CD8-positive, alpha-beta memory T cell (primary cell): ENCODE measurements at regions not wholly inside any gene's neighbourhood (a gene's known extent, or its start where the extent isn't known, plus 50 kb on each side); places are given as distances from the start of the nearest gene placed in this dataset.

Experiments used
- CTCF ChIA-PET: fragments of 350-600 bp; sonication (Branson Sonifier 250); formaldehyde crosslinking; loops from one replicate; lab custom pipeline; 2021; ENCODE audit warnings: antibody characterized with exemption; lab: Charles Lee
- POLR2A ChIA-PET: fragments of 350-600 bp; sonication (Branson Sonifier 250); formaldehyde crosslinking; loops from one replicate; lab custom pipeline; 2021; ENCODE audit warnings: antibody characterized with exemption; lab: Charles Lee
- DNase-seq, 5 donors: peaks; one replicate each; pipeline versions ENCODE4 v3.0.0 to v3.0.0-alpha.2; 2020 to 2022; ENCODE audit warnings: mixed read lengths in 1 of 5
- H3K27ac ChIP-seq: one replicate; pipeline ENCODE4 v1.7.0; 2013; ENCODE audit warnings: low read depth, mild to moderate bottlenecking, low read length, moderate library complexity
- H3K27me3 ChIP-seq: 2 replicates; pipeline ENCODE4 v1.7.0; 2013; ENCODE audit warnings: low read length, mild to moderate bottlenecking; ENCODE audit not compliant: insufficient read depth, poor library complexity, severe bottlenecking
- H3K36me3 ChIP-seq: 2 replicates; pipeline ENCODE4 v1.7.0; 2013; ENCODE audit warnings: mild to moderate bottlenecking, low read length, moderate library complexity; ENCODE audit not compliant: insufficient read depth
- H3K4me1 ChIP-seq: 2 replicates; pipeline ENCODE4 v1.7.0; 2013; ENCODE audit warnings: mild to moderate bottlenecking, low read length, moderate library complexity; ENCODE audit not compliant: insufficient read depth
- H3K4me3 ChIP-seq: 2 replicates; pipeline ENCODE4 v1.7.0; 2013; ENCODE audit warnings: mild to moderate bottlenecking, low read length
- H3K9me3 ChIP-seq: 2 replicates; pipeline ENCODE4 v1.7.0; 2013; ENCODE audit warnings: mild to moderate bottlenecking, low read length
- H3K27ac Mint-ChIP-seq, 8 donors: one replicate each; pipeline ENCODE4 v1.8.0; 2020 to 2021; ENCODE audit warnings: mixed read lengths in 8 of 8, mild to moderate bottlenecking in 6 of 8, inconsistent platforms in 3 of 8, moderate library complexity in 3 of 8
- H3K27me3 Mint-ChIP-seq, 2 donors: one replicate each; pipeline ENCODE4 v1.8.0; 2020 to 2021; ENCODE audit warnings: mixed read lengths in 2 of 2, mild to moderate bottlenecking in 1 of 2, moderate library complexity in 1 of 2
- H3K36me3 Mint-ChIP-seq, 3 donors: one replicate each; pipeline ENCODE4 v1.8.0; 2020 to 2021; ENCODE audit warnings: mixed read lengths in 3 of 3, inconsistent platforms in 1 of 3, mild to moderate bottlenecking in 1 of 3
- H3K4me1 Mint-ChIP-seq, 3 donors: one replicate each; pipeline ENCODE4 v1.8.0; 2020 to 2021; ENCODE audit warnings: mixed read lengths in 3 of 3, inconsistent platforms in 1 of 3, mild to moderate bottlenecking in 1 of 3
- H3K4me3 Mint-ChIP-seq, 7 donors: one replicate each; pipeline ENCODE4 v1.8.0; 2020 to 2021; ENCODE audit warnings: mixed read lengths in 7 of 7, mild to moderate bottlenecking in 6 of 7, moderate library complexity in 4 of 7, inconsistent platforms in 2 of 7
- H3K9me3 Mint-ChIP-seq, 5 donors: one replicate each; pipeline ENCODE4 v1.8.0; 2020 to 2022; ENCODE audit warnings: mixed read lengths in 5 of 5, mild to moderate bottlenecking in 3 of 5, moderate library complexity in 2 of 5, inconsistent platforms in 1 of 5

DNA sequence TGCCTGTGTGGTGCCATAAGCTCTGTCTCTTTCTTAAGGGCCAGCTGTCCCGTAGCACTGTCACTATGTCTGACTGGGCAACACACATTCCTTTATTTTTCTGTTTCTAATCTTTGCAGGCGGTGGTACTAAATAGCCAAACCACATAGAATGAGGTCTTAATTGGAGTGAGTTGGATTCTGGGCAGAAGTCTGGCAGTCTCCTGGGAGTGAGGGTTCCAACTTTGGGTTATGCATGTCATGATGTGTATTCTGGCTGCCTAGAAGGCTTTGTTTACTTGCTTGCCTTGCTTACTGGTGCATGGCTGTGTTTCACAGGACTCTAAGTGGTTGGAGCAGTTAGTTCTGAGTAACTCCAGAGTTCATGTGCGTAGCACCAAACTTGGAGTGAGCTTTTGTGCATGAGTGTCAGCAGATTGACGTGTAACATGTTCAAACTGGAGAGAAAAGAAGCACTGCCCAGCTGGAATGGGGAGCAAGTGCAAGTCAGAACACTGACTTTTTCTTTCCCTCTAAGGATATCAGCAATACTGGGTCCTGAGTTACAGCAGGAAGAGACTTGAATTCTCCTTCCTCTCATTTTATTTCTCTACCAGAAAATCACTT, 185.8 kb downstream of the PCSK1 start:
- no peaks in the 10 kb centered on the region for H3K27me3 ChIP-seq
- Mint-ChIP-seq H3K27me3 (peaks cover 1 to 13% of the 10 kb centered on the region in 2 donors), H3K27ac (no peak overlapping the region), H3K36me3 (no peaks in the 10 kb centered on the region), H3K4me1 (no peaks in the 10 kb centered on the region), H3K4me3 (no peak overlapping the region), H3K9me3 (peaks cover 0 to 10% (median 2%) of the 10 kb centered on the region in 5 donors)
- no peaks in the 10 kb centered on the region for H3K4me1 ChIP-seq
- no peak overlapping the region for H3K4me3 ChIP-seq
- no peak for DNase-seq
- H3K9me3 ChIP-seq = no peaks in the 10 kb centered on the region
- no peak overlapping the region for H3K27ac ChIP-seq
- CTCF ChIA-PET = no interaction called here
- POLR2A ChIA-PET = no interaction called here
- H3K36me3 ChIP-seq = no peaks in the 10 kb centered on the region

DNA sequence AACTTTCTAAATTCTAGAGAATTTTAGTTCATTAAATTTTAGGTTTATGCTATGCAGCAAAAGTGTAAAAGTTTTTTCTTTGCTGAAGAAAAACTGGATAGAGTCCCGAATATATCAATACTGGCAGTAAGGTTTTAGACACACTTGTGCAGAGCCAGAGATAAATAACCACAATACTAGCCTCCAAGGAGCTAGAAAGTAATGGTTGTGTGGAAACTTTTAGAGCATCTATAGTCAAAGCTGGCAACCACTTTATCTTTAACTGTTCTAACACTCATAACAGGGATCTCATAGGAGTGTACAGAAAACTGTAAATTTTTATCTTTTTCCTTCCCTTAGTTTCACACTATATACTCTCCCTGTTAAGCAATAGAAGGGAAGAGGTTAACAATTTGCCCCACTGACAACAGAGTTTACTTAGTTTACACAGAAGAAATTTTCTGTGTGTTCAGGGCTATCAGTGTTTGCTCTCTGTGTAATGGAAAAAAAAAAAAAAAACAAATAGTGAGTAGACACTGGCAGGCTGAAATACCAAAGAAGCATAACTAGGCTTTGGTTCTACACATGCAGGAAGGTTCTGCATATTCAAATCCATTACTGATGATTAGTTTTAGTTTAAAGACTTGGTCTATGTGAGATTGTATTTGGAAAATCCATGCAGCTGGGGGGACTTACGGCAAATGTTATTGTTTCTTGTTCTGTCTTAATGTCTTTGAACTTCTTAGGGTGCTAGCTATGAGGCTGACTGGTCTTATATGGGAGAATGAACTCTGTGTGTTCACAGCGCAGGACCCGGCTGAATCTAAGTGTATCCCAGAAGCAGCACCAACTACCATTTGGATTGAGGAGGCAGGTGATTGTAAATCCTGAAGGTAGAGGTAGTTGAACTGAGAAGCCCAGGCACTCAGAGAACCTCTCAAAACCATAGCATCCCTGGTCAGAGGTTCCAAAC, 187.6 kb downstream of the PCSK1 start:
- ChIA-PET POLR2A (no interaction called here), CTCF (no interaction called here)
- Mint-ChIP-seq H3K27me3 (peaks cover 1 to 13% of the 10 kb centered on the region in 2 donors), H3K9me3 (peaks cover 0 to 10% (median 2%) of the 10 kb centered on the region in 5 donors), H3K4me1 (no peaks in the 10 kb centered on the region), H3K4me3 (no peak overlapping the region), H3K36me3 (no peaks in the 10 kb centered on the region), H3K27ac (no peak overlapping the region)
- no peak overlapping the region for H3K4me3 ChIP-seq
- H3K36me3 ChIP-seq = no peaks in the 10 kb centered on the region
- no peak overlapping the region for H3K27ac ChIP-seq
- no peaks in the 10 kb centered on the region for H3K4me1 ChIP-seq
- no peak for DNase-seq
- H3K9me3 ChIP-seq = no peaks in the 10 kb centered on the region
- H3K27me3 ChIP-seq = no peaks in the 10 kb centered on the region

DNA sequence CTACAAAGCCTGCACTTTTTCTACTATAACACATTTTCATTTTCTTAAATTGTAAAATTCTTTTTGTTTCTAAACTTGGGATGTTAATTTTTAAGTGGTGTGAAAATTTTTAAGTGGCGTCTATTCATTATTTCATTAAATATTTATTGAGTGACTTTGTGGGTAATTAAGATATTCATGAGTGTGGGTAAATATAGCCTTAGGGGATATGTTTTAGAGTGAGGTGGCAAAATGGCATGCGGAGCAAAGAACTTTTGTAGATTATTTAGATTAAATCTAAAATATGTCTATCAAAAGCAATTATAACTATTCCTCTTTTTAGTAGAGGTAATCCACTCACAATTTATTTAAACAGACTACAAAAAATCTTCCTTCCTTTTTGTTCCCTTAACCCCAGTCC, 188.4 kb downstream of the PCSK1 start:
- CTCF ChIA-PET = no interaction called here
- no peaks in the 10 kb centered on the region for H3K9me3 ChIP-seq

DNA sequence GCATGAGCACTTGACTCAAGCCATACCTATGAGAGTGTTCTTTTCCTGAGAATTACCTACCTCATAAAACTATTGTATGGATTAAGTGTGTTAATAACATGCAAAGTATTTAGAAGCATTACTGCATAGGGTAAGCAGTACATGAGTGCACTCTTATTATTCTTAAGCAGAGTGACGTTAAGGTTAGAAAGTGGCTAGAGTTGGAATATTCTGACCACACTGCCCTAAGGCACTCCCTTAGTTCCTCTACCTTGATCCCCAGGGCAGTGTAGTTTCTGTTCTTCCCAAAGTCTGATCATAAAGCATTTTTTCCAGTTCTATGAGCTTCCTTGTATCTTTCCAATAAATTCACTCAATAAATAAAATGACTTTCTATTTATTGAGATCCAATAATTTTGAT, 189.2 kb downstream of the PCSK1 start:
- no peak overlapping the region for H3K27ac Mint-ChIP-seq
- no peak overlapping the region for H3K27ac ChIP-seq
- CTCF ChIA-PET = no interaction called here

More for the DNA sequence above, 188.4 kb downstream of the PCSK1 start:
- Mint-ChIP-seq H3K4me3 (no peak overlapping the region), H3K27ac (no peak overlapping the region), H3K27me3 (peaks cover 1 to 13% of the 10 kb centered on the region in 2 donors), H3K36me3 (no peaks in the 10 kb centered on the region), H3K9me3 (peaks cover 0 to 10% (median 2%) of the 10 kb centered on the region in 5 donors), H3K4me1 (no peaks in the 10 kb centered on the region)
- DNase-seq = no peak
- H3K27me3 ChIP-seq = no peaks in the 10 kb centered on the region
- H3K4me3 ChIP-seq = no peak overlapping the region
- H3K36me3 ChIP-seq = no peaks in the 10 kb centered on the region
- no peak overlapping the region for H3K27ac ChIP-seq
- POLR2A ChIA-PET = no interaction called here
- H3K4me1 ChIP-seq = no peaks in the 10 kb centered on the region

DNA sequence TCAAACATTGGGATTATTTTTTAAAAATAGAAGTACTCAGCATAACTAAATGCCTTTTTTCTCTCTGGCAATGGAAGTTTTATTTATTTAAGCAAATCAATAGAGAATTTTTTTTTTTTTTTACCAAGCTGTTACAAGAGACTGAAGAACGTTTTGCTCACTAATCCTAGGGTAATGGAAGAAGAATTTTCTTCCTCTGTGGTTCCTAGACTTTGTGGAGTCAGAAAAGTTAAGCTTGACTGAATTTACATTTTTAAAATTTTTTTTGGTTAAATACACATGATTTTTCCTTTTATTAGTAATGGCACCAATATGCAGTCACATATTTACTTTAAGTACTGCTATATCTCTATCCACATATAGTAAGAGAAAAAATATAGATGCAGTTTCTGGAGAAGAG, 189.8 kb downstream of the PCSK1 start:
- Histone ChIP-seq H3K9me3 (no peaks in the 10 kb centered on the region), H3K36me3 (no peaks in the 10 kb centered on the region), H3K4me3 (no peak overlapping the region), H3K27me3 (no peaks in the 10 kb centered on the region), H3K4me1 (no peaks in the 10 kb centered on the region), H3K27ac (no peak overlapping the region)
- H3K9me3 Mint-ChIP-seq = peaks cover 0 to 10% (median 2%) of the 10 kb centered on the region in 5 donors
- peaks cover 1 to 13% of the 10 kb centered on the region in 2 donors for H3K27me3 Mint-ChIP-seq
- H3K27ac Mint-ChIP-seq = no peak overlapping the region
- ChIA-PET CTCF (no interaction called here), POLR2A (no interaction called here)
- no peaks in the 10 kb centered on the region for H3K4me1 Mint-ChIP-seq
- DNase-seq = no peak
- no peak overlapping the region for H3K4me3 Mint-ChIP-seq
- H3K36me3 Mint-ChIP-seq = no peaks in the 10 kb centered on the region

More for the DNA sequence above, 189.2 kb downstream of the PCSK1 start:
- no peak for DNase-seq
- no peaks in the 10 kb centered on the region for H3K4me1 ChIP-seq
- H3K36me3 ChIP-seq = no peaks in the 10 kb centered on the region
- Mint-ChIP-seq H3K9me3 (peaks cover 0 to 10% (median 2%) of the 10 kb centered on the region in 5 donors), H3K4me1 (no peaks in the 10 kb centered on the region), H3K4me3 (no peak overlapping the region), H3K27me3 (peaks cover 1 to 13% of the 10 kb centered on the region in 2 donors), H3K36me3 (no peaks in the 10 kb centered on the region)
- no peaks in the 10 kb centered on the region for H3K9me3 ChIP-seq
- H3K4me3 ChIP-seq = no peak overlapping the region
- POLR2A ChIA-PET = no interaction called here
- H3K27me3 ChIP-seq = no peaks in the 10 kb centered on the region

DNA sequence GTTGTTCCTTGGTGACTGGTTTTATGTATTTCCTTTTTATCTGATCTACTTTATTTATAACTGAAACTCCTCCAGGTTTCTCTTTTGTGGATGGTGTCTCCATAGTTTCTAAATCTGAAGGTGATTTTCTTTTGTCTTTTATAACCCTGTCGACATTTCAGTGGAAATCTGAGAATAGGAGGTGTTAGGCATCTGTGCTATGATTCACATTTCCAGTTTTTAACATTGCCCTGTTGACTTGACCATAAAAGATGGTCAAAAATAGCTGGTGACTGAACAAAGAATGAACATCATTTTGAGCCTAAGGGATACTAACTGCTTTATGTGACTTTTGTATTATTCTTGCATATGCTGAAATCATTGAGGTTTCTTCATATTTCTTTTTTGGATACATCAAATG, 190.5 kb downstream of the PCSK1 start:
- no peak overlapping the region for H3K4me3 Mint-ChIP-seq
- H3K9me3 Mint-ChIP-seq = peaks cover 0 to 10% (median 2%) of the 10 kb centered on the region in 5 donors
- H3K36me3 Mint-ChIP-seq = no peaks in the 10 kb centered on the region
- peaks cover 1 to 13% of the 10 kb centered on the region in 2 donors for H3K27me3 Mint-ChIP-seq
- H3K36me3 ChIP-seq = no peaks in the 10 kb centered on the region
- H3K27ac Mint-ChIP-seq = no peak overlapping the region
- no peaks in the 10 kb centered on the region for H3K4me1 Mint-ChIP-seq
- no peak overlapping the region for H3K4me3 ChIP-seq
- no peak for DNase-seq
- POLR2A ChIA-PET = no interaction called here
- H3K27ac ChIP-seq = no peak overlapping the region
- H3K9me3 ChIP-seq = no peaks in the 10 kb centered on the region
- H3K27me3 ChIP-seq = no peaks in the 10 kb centered on the region
- CTCF ChIA-PET = no interaction called here
- H3K4me1 ChIP-seq = no peaks in the 10 kb centered on the region

DNA sequence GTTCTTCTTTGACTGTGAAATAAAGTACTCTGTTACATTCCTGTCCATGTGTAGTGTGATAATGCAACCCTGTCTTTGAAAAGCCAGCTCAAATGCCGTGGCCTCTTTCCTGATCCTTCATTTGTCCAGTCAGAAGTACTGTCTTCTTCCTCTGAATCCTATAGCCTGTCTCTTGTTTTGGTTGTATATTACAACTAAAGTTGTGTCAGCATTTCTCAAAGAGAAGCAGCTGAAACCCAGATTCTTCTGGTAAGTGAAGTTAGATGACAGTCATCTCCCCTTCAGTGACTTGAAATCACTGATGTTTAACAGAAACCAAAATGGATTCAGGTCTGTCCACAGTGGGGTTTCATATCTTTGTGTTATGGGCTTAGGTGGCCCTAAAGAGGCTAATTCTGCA, 196.2 kb downstream of the PCSK1 start:
- CTCF ChIA-PET = no interaction called here
- no peak overlapping the region for H3K4me3 Mint-ChIP-seq
- POLR2A ChIA-PET = no interaction called here

DNA sequence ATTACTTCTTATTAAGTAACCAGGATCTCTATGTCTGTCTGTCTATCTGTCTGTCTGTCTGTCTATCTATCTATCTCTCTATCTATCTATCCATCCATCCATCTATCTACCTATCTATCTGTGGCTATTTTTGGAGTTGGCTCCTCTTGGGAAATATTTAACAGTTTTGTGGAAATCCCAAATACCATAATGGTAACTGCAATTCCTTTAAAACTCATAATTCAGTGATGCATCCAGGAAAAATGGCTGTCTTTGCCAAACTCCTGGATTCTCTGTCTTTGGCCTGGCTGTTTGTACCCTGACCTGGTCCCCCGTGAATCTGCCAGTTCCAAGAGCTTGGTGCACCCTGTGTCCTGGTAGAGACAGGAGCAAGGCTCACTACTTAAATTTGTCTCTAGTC, 197.0 kb downstream of the PCSK1 start:
- no peak overlapping the region for H3K4me3 Mint-ChIP-seq
- no peak overlapping the region for H3K27ac Mint-ChIP-seq
- no peak for DNase-seq
- Histone ChIP-seq H3K4me3 (no peak overlapping the region), H3K36me3 (no peaks in the 10 kb centered on the region), H3K27ac (no peak overlapping the region), H3K9me3 (no peaks in the 10 kb centered on the region), H3K27me3 (no peaks in the 10 kb centered on the region), H3K4me1 (no peaks in the 10 kb centered on the region)
- no peaks in the 10 kb centered on the region for H3K4me1 Mint-ChIP-seq
- no peaks in the 10 kb centered on the region for H3K27me3 Mint-ChIP-seq
- ChIA-PET CTCF (no interaction called here), POLR2A (no interaction called here)
- H3K9me3 Mint-ChIP-seq = peaks cover 0 to 2% (median 0%) of the 10 kb centered on the region in 5 donors
- no peaks in the 10 kb centered on the region for H3K36me3 Mint-ChIP-seq

More for the DNA sequence above, 196.2 kb downstream of the PCSK1 start:
- H3K27me3 Mint-ChIP-seq = no peaks in the 10 kb centered on the region
- H3K4me1 Mint-ChIP-seq = no peaks in the 10 kb centered on the region
- Histone ChIP-seq H3K9me3 (no peaks in the 10 kb centered on the region), H3K27ac (no peak overlapping the region), H3K4me1 (no peaks in the 10 kb centered on the region), H3K27me3 (no peaks in the 10 kb centered on the region), H3K4me3 (no peak overlapping the region), H3K36me3 (no peaks in the 10 kb centered on the region)
- H3K27ac Mint-ChIP-seq = no peak overlapping the region
- no peak for DNase-seq
- H3K9me3 Mint-ChIP-seq = peaks cover 0 to 2% (median 0%) of the 10 kb centered on the region in 5 donors
- no peaks in the 10 kb centered on the region for H3K36me3 Mint-ChIP-seq
